HuH-7 (cell line): ENCODE measurements at regions not wholly inside any gene's neighbourhood (a gene's known extent, or its start where the extent isn't known, plus 50 kb on each side); places are given as distances from the start of the nearest gene placed in this dataset.
A peak's percentile ranks its signal among the peaks of the same experiment; 100 is the strongest.
"Not testable (repeated sequence)": the region's sequence is repeated elsewhere in the genome, so short reads cannot be mapped to it uniquely, and the experiment has no call there.

Experiments
- DNase-seq: peaks from one replicate; pipeline ENCODE4 v3.0.0; 2011; ENCODE audit warnings: low spot score

GRCh38 chr1:164433141-164433817 lies 125.7 kb upstream of the PBX1 start:
- DNase-seq: no peak

GRCh38 chr1:164433818-164434170 lies 125.2 kb upstream of the PBX1 start:
- no peak for DNase-seq

GRCh38 chr1:164440232-164440631 lies 118.8 kb upstream of the PBX1 start:
- peak; percentile 14 for DNase-seq

GRCh38 chr1:164443166-164443565 lies 115.8 kb upstream of the PBX1 start:
- no peak for DNase-seq

- DNase-seq: no peak
Measured at GRCh38 chr1:164443836-164444235, 115.1 kb upstream of the PBX1 start.

GRCh38 chr1:164446020-164446419 lies 113.0 kb upstream of the PBX1 start:
- DNase-seq: no peak

- no peak for DNase-seq
Measured at GRCh38 chr1:164452549-164452948, 106.4 kb upstream of the PBX1 start.

- DNase-seq: no peak
Measured at GRCh38 chr1:164456272-164456671, 102.7 kb upstream of the PBX1 start.

- DNase-seq: not testable (repeated sequence)
Measured at GRCh38 chr1:164459176-164459575, 99.8 kb upstream of the PBX1 start.

GRCh38 chr1:164466001-164466421 lies 93.0 kb upstream of the PBX1 start:
- DNase-seq: no peak

- DNase-seq: no peak
Measured at GRCh38 chr1:164466429-164466828, 92.6 kb upstream of the PBX1 start.

- DNase-seq: no peak
Measured at GRCh38 chr1:164470996-164471395, 88.0 kb upstream of the PBX1 start.

GRCh38 chr1:164472841-164473240 lies 86.1 kb upstream of the PBX1 start:
- DNase-seq: no peak

GRCh38 chr1:164473544-164473943 lies 85.4 kb upstream of the PBX1 start:
- no peak for DNase-seq

- no peak for DNase-seq
Measured at GRCh38 chr1:164475834-164476233, 83.2 kb upstream of the PBX1 start.

- DNase-seq: no peak
Measured at GRCh38 chr1:164477343-164477742, 81.6 kb upstream of the PBX1 start.

- no peak for DNase-seq
Measured at GRCh38 chr1:164479242-164479641, 79.7 kb upstream of the PBX1 start.

GRCh38 chr1:164480285-164480907 lies 78.6 kb upstream of the PBX1 start:
- DNase-seq: no peak

- DNase-seq: no peak
Measured at GRCh38 chr1:164495905-164496304, 63.1 kb upstream of the PBX1 start.

- no peak for DNase-seq
Measured at GRCh38 chr1:164498792-164499191, 60.2 kb upstream of the PBX1 start.

GRCh38 chr1:164504749-164505148 lies 54.2 kb upstream of the PBX1 start:
- DNase-seq: no peak
